ENCODE measurements at regions not wholly inside any gene's neighbourhood (a gene's known extent, or its start where the extent isn't known, plus 50 kb on each side); places are given as distances from the start of the nearest gene placed in this dataset.
"Not testable (repeated sequence)": the region's sequence is repeated elsewhere in the genome, so short reads cannot be mapped to it uniquely, and the experiment has no call there.

- H3K4me2 ChIP-seq (ENCODE audit: low read length) = no peak overlapping the region
- TF ChIP-seq EZH2phosphoT487 (IDR thresholded peaks at IDR 0.05; ENCODE audit: borderline replicate concordance, low read length) = no peak
- TF ChIP-seq EZH2 (IDR thresholded peaks at IDR 0.05; ENCODE audit: low read length, unreplicated experiment) = no peak
- TF ChIP-seq CTCF (conservative IDR thresholded peaks at IDR 0.05; ENCODE audit: low read depth, low read length) = no peak
- ChIA-PET CTCF (no interaction called here), POLR2A (ENCODE audit: unreplicated experiment) (no interaction called here)
- H3K9me2 ChIP-seq (replicated peaks; ENCODE audit: low read length) = no peaks in the 10 kb centered on the region
- H3K79me2 ChIP-seq (ENCODE audit: low read length) = no peaks in the 10 kb centered on the region
- DNase-seq (no peak), ATAC-seq (no peak)
- no peak overlapping the region for H3K9ac ChIP-seq (ENCODE audit: low read length)
- H2AFZ ChIP-seq (ENCODE audit: low read length) = no peak overlapping the region
- H4K20me1 ChIP-seq (ENCODE audit: low read length) = no peaks in the 10 kb centered on the region
- H3K27ac ChIP-seq (ENCODE audit: low read length) = no peak overlapping the region
- no TSS peak for BruUV-seq (replicated peaks)
- no peaks in the 10 kb centered on the region for H3K9me3 ChIP-seq (ENCODE audit: low read length)
- no peaks in the 10 kb centered on the region for H3F3A ChIP-seq (ENCODE audit: low read length, unreplicated experiment)
- no peaks in the 10 kb centered on the region for H3K4me1 ChIP-seq (ENCODE audit: insufficient read depth, low read length)
- no peak overlapping the region for H3K4me3 ChIP-seq (ENCODE audit: low read length)
- no peaks in the 10 kb centered on the region for H3K36me3 ChIP-seq (ENCODE audit: low read depth, low read length)
- H3K27me3 ChIP-seq (ENCODE audit: low read length) = no peaks in the 10 kb centered on the region
- intact Hi-C loops (cut with micrococcal nuclease) = no loop called here
These were observed 198.1 kb upstream of the F9 start for GRCh38 chrX:139332441-139332840.

- Histone ChIP-seq H3K27me3 (ENCODE audit: low read length) (no peaks in the 10 kb centered on the region), H3K9ac (ENCODE audit: low read length) (no peak overlapping the region), H4K20me1 (ENCODE audit: low read length) (no peaks in the 10 kb centered on the region), H3K9me2 (replicated peaks; ENCODE audit: low read length) (no peaks in the 10 kb centered on the region), H3K79me2 (ENCODE audit: low read length) (no peaks in the 10 kb centered on the region), H3F3A (ENCODE audit: low read length, unreplicated experiment) (no peaks in the 10 kb centered on the region), H2AFZ (ENCODE audit: low read length) (no peak overlapping the region), H3K36me3 (ENCODE audit: low read depth, low read length) (no peaks in the 10 kb centered on the region), H3K27ac (ENCODE audit: low read length) (no peak overlapping the region), H3K9me3 (ENCODE audit: low read length) (no peaks in the 10 kb centered on the region), H3K4me3 (ENCODE audit: low read length) (no peak overlapping the region), H3K4me1 (ENCODE audit: insufficient read depth, low read length) (no peaks in the 10 kb centered on the region), H3K4me2 (ENCODE audit: low read length) (no peak overlapping the region)
- no peak for TF ChIP-seq EZH2 (IDR thresholded peaks at IDR 0.05; ENCODE audit: low read length, unreplicated experiment)
- TF ChIP-seq EZH2phosphoT487 (IDR thresholded peaks at IDR 0.05; ENCODE audit: borderline replicate concordance, low read length) = no peak
- TF ChIP-seq CTCF (conservative IDR thresholded peaks at IDR 0.05; ENCODE audit: low read depth, low read length) = no peak
- ATAC-seq (no peak), DNase-seq (no peak)
- CTCF ChIA-PET = no interaction called here
- POLR2A ChIA-PET (ENCODE audit: unreplicated experiment) = no interaction called here
- intact Hi-C loops (cut with micrococcal nuclease) = no loop called here
- BruUV-seq (replicated peaks) = no TSS peak
These were observed 203.2 kb upstream of the F9 start for GRCh38 chrX:139327355-139327754.

- no TSS peak for BruUV-seq (replicated peaks)
- no peaks in the 10 kb centered on the region for H3K9me2 ChIP-seq (replicated peaks; ENCODE audit: low read length)
- no peak for DNase-seq
- H3K4me3 ChIP-seq (ENCODE audit: low read length) = no peak overlapping the region
- no peak for TF ChIP-seq EZH2phosphoT487 (IDR thresholded peaks at IDR 0.05; ENCODE audit: borderline replicate concordance, low read length)
- no peak for TF ChIP-seq CTCF (conservative IDR thresholded peaks at IDR 0.05; ENCODE audit: low read depth, low read length)
- TF ChIP-seq EZH2 (IDR thresholded peaks at IDR 0.05; ENCODE audit: low read length, unreplicated experiment) = no peak
- no peaks in the 10 kb centered on the region for H3K9me3 ChIP-seq (ENCODE audit: low read length)
- no peak for ATAC-seq
- no peaks in the 10 kb centered on the region for H3K27me3 ChIP-seq (ENCODE audit: low read length)
- H3K9ac ChIP-seq (ENCODE audit: low read length) = no peak overlapping the region
- H3K79me2 ChIP-seq (ENCODE audit: low read length) = no peaks in the 10 kb centered on the region
- no peak overlapping the region for H3K27ac ChIP-seq (ENCODE audit: low read length)
- intact Hi-C loops (cut with micrococcal nuclease) = no loop called here
- no peaks in the 10 kb centered on the region for H3F3A ChIP-seq (ENCODE audit: low read length, unreplicated experiment)
- ChIA-PET POLR2A (ENCODE audit: unreplicated experiment) (no interaction called here), CTCF (no interaction called here)
- no peaks in the 10 kb centered on the region for H3K4me1 ChIP-seq (ENCODE audit: insufficient read depth, low read length)
- H3K36me3 ChIP-seq (ENCODE audit: low read depth, low read length) = no peaks in the 10 kb centered on the region
- no peak overlapping the region for H2AFZ ChIP-seq (ENCODE audit: low read length)
- H4K20me1 ChIP-seq (ENCODE audit: low read length) = no peaks in the 10 kb centered on the region
- H3K4me2 ChIP-seq (ENCODE audit: low read length) = no peak overlapping the region
These were observed 205.8 kb upstream of the F9 start for GRCh38 chrX:139324756-139325155.

- BruUV-seq (replicated peaks); H3K9me3 ChIP-seq (ENCODE audit: low read length); H3K9me2 ChIP-seq (replicated peaks; ENCODE audit: low read length); H3K9ac ChIP-seq (ENCODE audit: low read length); ATAC-seq; H2AFZ ChIP-seq (ENCODE audit: low read length); H3K4me2 ChIP-seq (ENCODE audit: low read length); DNase-seq; intact Hi-C loops (cut with micrococcal nuclease); H3K27me3 ChIP-seq (ENCODE audit: low read length); CTCF ChIA-PET; POLR2A ChIA-PET (ENCODE audit: unreplicated experiment); H3K27ac ChIP-seq (ENCODE audit: low read length); H3K4me3 ChIP-seq (ENCODE audit: low read length); H3K79me2 ChIP-seq (ENCODE audit: low read length); H3K4me1 ChIP-seq (ENCODE audit: insufficient read depth, low read length); H3K36me3 ChIP-seq (ENCODE audit: low read depth, low read length); H3F3A ChIP-seq (ENCODE audit: low read length, unreplicated experiment); H4K20me1 ChIP-seq (ENCODE audit: low read length): not testable (repeated sequence)
These were observed 209.7 kb upstream of the F9 start for GRCh38 chrX:139320661-139321354.
